ENCODE measurements at regions not wholly inside any gene's neighbourhood (a gene's known extent, or its start where the extent isn't known, plus 50 kb on each side); places are given as distances from the start of the nearest gene placed in this dataset.
A peak's percentile ranks its signal among the peaks of the same experiment; 100 is the strongest.
"Not testable (repeated sequence)": the region's sequence is repeated elsewhere in the genome, so short reads cannot be mapped to it uniquely, and the experiment has no call there.

GRCh38 chr3:176839466-176839865 is 357.8 kb downstream of the TBL1XR1 start:
- POLR2A ChIA-PET, result no interaction called here
- no peak for ATAC-seq (ENCODE audit: low read depth)

GRCh38 chr3:176827244-176827643 is 370.0 kb downstream of the TBL1XR1 start:
- not testable (repeated sequence) for H3K4me1 Mint-ChIP-seq

More at GRCh38 chr3:176839466-176839865, 357.8 kb downstream of the TBL1XR1 start:
- Mint-ChIP-seq H3K27me3 (peaks cover under 1% of the 10 kb centered on the region), H3K4me3 (no peak overlapping the region), H3K36me3 (no peaks in the 10 kb centered on the region), H3K4me1 (no peaks in the 10 kb centered on the region), H3K9me3 (no peaks in the 10 kb centered on the region), H3K27ac (no peak overlapping the region)
- no peak for DNase-seq

GRCh38 chr3:176824811-176825210 is 372.5 kb downstream of the TBL1XR1 start:
- no peaks in the 10 kb centered on the region for H3K9me3 Mint-ChIP-seq
- no peak for DNase-seq
- no peak overlapping the region for H3K4me3 Mint-ChIP-seq
- no peaks in the 10 kb centered on the region for H3K4me1 Mint-ChIP-seq
- no peaks in the 10 kb centered on the region for H3K36me3 Mint-ChIP-seq
- no peaks in the 10 kb centered on the region for H3K27me3 Mint-ChIP-seq
- POLR2A ChIA-PET, result no interaction called here
- no peak for ATAC-seq (ENCODE audit: low read depth)
- H3K27ac Mint-ChIP-seq, result no peak overlapping the region

More at GRCh38 chr3:176827244-176827643, 370.0 kb downstream of the TBL1XR1 start:
- H3K27ac Mint-ChIP-seq; H3K36me3 Mint-ChIP-seq; H3K4me3 Mint-ChIP-seq; ATAC-seq (ENCODE audit: low read depth); POLR2A ChIA-PET; H3K27me3 Mint-ChIP-seq; DNase-seq; H3K9me3 Mint-ChIP-seq: not testable (repeated sequence)

GRCh38 chr3:176820764-176821163 is 376.5 kb downstream of the TBL1XR1 start:
- Mint-ChIP-seq H3K27me3 (no peaks in the 10 kb centered on the region), H3K9me3 (no peaks in the 10 kb centered on the region), H3K4me1 (no peaks in the 10 kb centered on the region), H3K27ac (no peak overlapping the region), H3K36me3 (no peaks in the 10 kb centered on the region), H3K4me3 (no peak overlapping the region)
- no peak for DNase-seq
- no peak for ATAC-seq (ENCODE audit: low read depth)
- POLR2A ChIA-PET, result no interaction called here

GRCh38 chr3:176816937-176817336 is 380.3 kb downstream of the TBL1XR1 start:
- Mint-ChIP-seq H3K4me3 (no peak overlapping the region), H3K4me1 (no peaks in the 10 kb centered on the region), H3K27me3 (no peaks in the 10 kb centered on the region), H3K27ac (no peak overlapping the region), H3K36me3 (no peaks in the 10 kb centered on the region), H3K9me3 (no peaks in the 10 kb centered on the region)
- POLR2A ChIA-PET, result no interaction called here
- no peak for DNase-seq
- ATAC-seq (ENCODE audit: low read depth), result no peak

- DNase-seq, result no peak
- no peak overlapping the region for H3K27ac Mint-ChIP-seq
- H3K4me3 Mint-ChIP-seq, result no peak overlapping the region
- ATAC-seq (ENCODE audit: low read depth), result peak; percentile 74
- no peaks in the 10 kb centered on the region for H3K9me3 Mint-ChIP-seq
- POLR2A ChIA-PET, result no interaction called here
- no peaks in the 10 kb centered on the region for H3K27me3 Mint-ChIP-seq
- H3K36me3 Mint-ChIP-seq, result no peaks in the 10 kb centered on the region
- H3K4me1 Mint-ChIP-seq, result no peaks in the 10 kb centered on the region
Measured at GRCh38 chr3:176814285-176814684, 383.0 kb downstream of the TBL1XR1 start.

- DNase-seq (no peak), ATAC-seq (ENCODE audit: low read depth) (no peak)
- Mint-ChIP-seq H3K4me1 (no peaks in the 10 kb centered on the region), H3K4me3 (no peak overlapping the region), H3K27ac (no peak overlapping the region), H3K36me3 (no peaks in the 10 kb centered on the region), H3K27me3 (no peaks in the 10 kb centered on the region), H3K9me3 (no peaks in the 10 kb centered on the region)
- POLR2A ChIA-PET, result no interaction called here
Measured at GRCh38 chr3:176807938-176808337, 389.3 kb downstream of the TBL1XR1 start.

GRCh38 chr3:176799675-176800074 is 397.6 kb downstream of the TBL1XR1 start:
- POLR2A ChIA-PET, result no interaction called here
- DNase-seq, result no peak
- H3K27me3 Mint-ChIP-seq, result no peaks in the 10 kb centered on the region
- no peak for ATAC-seq (ENCODE audit: low read depth)
- H3K4me3 Mint-ChIP-seq, result no peak overlapping the region
- no peaks in the 10 kb centered on the region for H3K9me3 Mint-ChIP-seq
- no peaks in the 10 kb centered on the region for H3K36me3 Mint-ChIP-seq
- no peak overlapping the region for H3K27ac Mint-ChIP-seq
- no peaks in the 10 kb centered on the region for H3K4me1 Mint-ChIP-seq

GRCh38 chr3:176798680-176799079 is 398.6 kb downstream of the TBL1XR1 start:
- POLR2A ChIA-PET, result no interaction called here
- Mint-ChIP-seq H3K4me3 (no peak overlapping the region), H3K27me3 (no peaks in the 10 kb centered on the region), H3K36me3 (no peaks in the 10 kb centered on the region), H3K9me3 (no peaks in the 10 kb centered on the region), H3K27ac (no peak overlapping the region), H3K4me1 (no peaks in the 10 kb centered on the region)
- DNase-seq, result no peak
- ATAC-seq (ENCODE audit: low read depth), result no peak

GRCh38 chr3:176796371-176796770 is 400.9 kb downstream of the TBL1XR1 start:
- no peak overlapping the region for H3K27ac Mint-ChIP-seq
- DNase-seq, result no peak
- no peaks in the 10 kb centered on the region for H3K4me1 Mint-ChIP-seq
- H3K27me3 Mint-ChIP-seq, result no peaks in the 10 kb centered on the region
- no peak for ATAC-seq (ENCODE audit: low read depth)
- no peaks in the 10 kb centered on the region for H3K9me3 Mint-ChIP-seq
- POLR2A ChIA-PET, result no interaction called here
- H3K4me3 Mint-ChIP-seq, result no peak overlapping the region
- H3K36me3 Mint-ChIP-seq, result no peaks in the 10 kb centered on the region

- DNase-seq (no peak), ATAC-seq (ENCODE audit: low read depth) (no peak)
- H3K27me3 Mint-ChIP-seq, result no peaks in the 10 kb centered on the region
- H3K4me3 Mint-ChIP-seq, result no peak overlapping the region
- POLR2A ChIA-PET, result no interaction called here
- no peaks in the 10 kb centered on the region for H3K9me3 Mint-ChIP-seq
- no peaks in the 10 kb centered on the region for H3K4me1 Mint-ChIP-seq
- H3K36me3 Mint-ChIP-seq, result no peaks in the 10 kb centered on the region
- no peak overlapping the region for H3K27ac Mint-ChIP-seq
Measured at GRCh38 chr3:176795891-176796290, 401.4 kb downstream of the TBL1XR1 start.

GRCh38 chr3:176794406-176794805 is 402.9 kb downstream of the TBL1XR1 start:
- POLR2A ChIA-PET, result no interaction called here
- no peak for DNase-seq
- no peaks in the 10 kb centered on the region for H3K9me3 Mint-ChIP-seq
- H3K36me3 Mint-ChIP-seq, result no peaks in the 10 kb centered on the region
- no peak overlapping the region for H3K27ac Mint-ChIP-seq
- ATAC-seq (ENCODE audit: low read depth), result no peak
- no peaks in the 10 kb centered on the region for H3K27me3 Mint-ChIP-seq
- no peaks in the 10 kb centered on the region for H3K4me1 Mint-ChIP-seq
- no peak overlapping the region for H3K4me3 Mint-ChIP-seq

- H3K27me3 Mint-ChIP-seq, result no peaks in the 10 kb centered on the region
- H3K9me3 Mint-ChIP-seq, result no peaks in the 10 kb centered on the region
- ATAC-seq (ENCODE audit: low read depth), result no peak
- H3K4me1 Mint-ChIP-seq, result no peaks in the 10 kb centered on the region
- H3K36me3 Mint-ChIP-seq, result no peaks in the 10 kb centered on the region
- no peak overlapping the region for H3K27ac Mint-ChIP-seq
- POLR2A ChIA-PET, result no interaction called here
- H3K4me3 Mint-ChIP-seq, result no peak overlapping the region
- DNase-seq, result no peak
Measured at GRCh38 chr3:176789947-176790346, 407.3 kb downstream of the TBL1XR1 start.

- Mint-ChIP-seq H3K27ac (no peak overlapping the region), H3K4me3 (no peak overlapping the region), H3K36me3 (no peaks in the 10 kb centered on the region), H3K4me1 (no peaks in the 10 kb centered on the region), H3K9me3 (no peaks in the 10 kb centered on the region), H3K27me3 (no peaks in the 10 kb centered on the region)
- POLR2A ChIA-PET, result no interaction called here
- ATAC-seq (ENCODE audit: low read depth) (no peak), DNase-seq (no peak)
Measured at GRCh38 chr3:176789281-176789705, 408.0 kb downstream of the TBL1XR1 start.

GRCh38 chr3:176787506-176787905 is 409.8 kb downstream of the TBL1XR1 start:
- no peaks in the 10 kb centered on the region for H3K9me3 Mint-ChIP-seq
- ATAC-seq (ENCODE audit: low read depth), result no peak

More at GRCh38 chr3:176787506-176787905, 409.8 kb downstream of the TBL1XR1 start:
- no peak overlapping the region for H3K27ac Mint-ChIP-seq
- no peaks in the 10 kb centered on the region for H3K27me3 Mint-ChIP-seq
- POLR2A ChIA-PET, result no interaction called here
- H3K4me1 Mint-ChIP-seq, result no peaks in the 10 kb centered on the region
- no peak for DNase-seq
- H3K4me3 Mint-ChIP-seq, result no peak overlapping the region
- no peaks in the 10 kb centered on the region for H3K36me3 Mint-ChIP-seq
